ENCODE measurements at regions not wholly inside any gene's neighbourhood (a gene's known extent, or its start where the extent isn't known, plus 50 kb on each side); places are given as distances from the start of the nearest gene placed in this dataset.

DNA sequence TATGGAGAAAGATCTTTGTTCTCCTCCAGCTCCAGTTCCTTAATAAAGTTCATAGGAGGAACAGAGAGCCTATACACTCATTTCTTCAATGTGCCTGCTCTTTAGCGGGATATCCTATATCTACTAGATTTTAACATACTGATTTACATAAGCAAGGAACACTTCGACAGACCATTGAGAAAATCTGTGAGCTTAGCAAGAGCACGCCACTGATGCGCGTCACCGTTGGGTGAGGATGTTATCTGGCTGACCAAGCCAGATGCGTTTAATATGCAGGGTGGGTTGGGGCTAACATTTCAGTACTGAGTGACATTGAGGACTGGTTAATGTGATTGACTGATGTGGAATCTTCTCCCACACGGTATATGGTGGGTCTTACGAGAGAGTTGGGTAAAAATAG lies 233.4 kb downstream of the SOX4 start:
- no peaks in the 10 kb centered on the region for H3K36me3 ChIP-seq (replicated peaks)
- no peaks in the 10 kb centered on the region for H3K27me3 ChIP-seq (replicated peaks)
- no peak overlapping the region for H3K27ac ChIP-seq
- no peak overlapping the region for H3K4me3 ChIP-seq (ENCODE audit: low read depth, low read length)
- TF ChIP-seq, protein P1, sequence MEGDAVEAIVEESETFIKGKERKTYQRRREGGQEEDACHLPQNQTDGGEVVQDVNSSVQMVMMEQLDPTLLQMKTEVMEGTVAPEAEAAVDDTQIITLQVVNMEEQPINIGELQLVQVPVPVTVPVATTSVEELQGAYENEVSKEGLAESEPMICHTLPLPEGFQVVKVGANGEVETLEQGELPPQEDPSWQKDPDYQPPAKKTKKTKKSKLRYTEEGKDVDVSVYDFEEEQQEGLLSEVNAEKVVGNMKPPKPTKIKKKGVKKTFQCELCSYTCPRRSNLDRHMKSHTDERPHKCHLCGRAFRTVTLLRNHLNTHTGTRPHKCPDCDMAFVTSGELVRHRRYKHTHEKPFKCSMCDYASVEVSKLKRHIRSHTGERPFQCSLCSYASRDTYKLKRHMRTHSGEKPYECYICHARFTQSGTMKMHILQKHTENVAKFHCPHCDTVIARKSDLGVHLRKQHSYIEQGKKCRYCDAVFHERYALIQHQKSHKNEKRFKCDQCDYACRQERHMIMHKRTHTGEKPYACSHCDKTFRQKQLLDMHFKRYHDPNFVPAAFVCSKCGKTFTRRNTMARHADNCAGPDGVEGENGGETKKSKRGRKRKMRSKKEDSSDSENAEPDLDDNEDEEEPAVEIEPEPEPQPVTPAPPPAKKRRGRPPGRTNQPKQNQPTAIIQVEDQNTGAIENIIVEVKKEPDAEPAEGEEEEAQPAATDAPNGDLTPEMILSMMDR (IDR thresholded peaks at IDR 0.05; ENCODE audit: low read depth, low read length, missing control alignments): no peak
- DNase-seq: no peak
- in situ Hi-C loops (cut with HindIII; ENCODE audit: low pct_ligation_motif_present, low sequenced_read_pairs): no loop called here

DNA sequence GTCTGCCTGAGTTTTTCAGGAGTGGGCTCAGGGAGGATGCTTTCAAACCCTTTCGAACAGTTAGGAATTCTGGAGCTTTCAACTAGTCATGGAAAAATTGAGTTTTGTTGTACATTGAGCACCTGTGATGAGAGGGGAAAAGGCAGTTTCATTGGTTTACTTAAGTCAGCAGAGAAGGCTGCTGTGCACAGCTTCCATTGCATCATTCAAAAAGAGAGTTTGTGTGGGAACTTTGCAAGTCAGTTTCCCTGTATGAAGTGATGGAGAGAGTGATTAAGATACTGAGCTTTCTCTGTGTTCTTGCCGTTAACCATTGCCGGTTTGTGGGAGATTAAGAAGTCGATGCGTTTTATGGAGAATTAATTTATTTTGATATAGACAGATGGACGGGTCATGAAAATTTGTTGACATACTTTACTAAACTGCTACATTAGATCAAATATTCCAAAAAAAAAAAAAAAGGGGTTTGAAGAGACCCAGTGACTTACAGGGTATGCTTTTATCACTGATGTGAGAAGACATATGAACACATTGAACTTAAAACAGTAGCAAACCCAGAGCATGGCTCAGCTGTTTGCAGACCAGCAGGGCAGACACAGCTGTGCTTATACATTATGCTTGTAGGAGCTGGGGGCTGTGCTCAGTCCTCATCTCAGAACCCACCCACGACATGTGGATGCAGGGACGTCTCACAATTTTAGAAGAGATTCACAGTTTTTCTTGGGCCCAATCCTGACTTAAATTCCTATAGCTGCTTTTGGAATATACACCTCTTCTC lies 234.1 kb downstream of the SOX4 start:
- no peaks in the 10 kb centered on the region for H3K27me3 ChIP-seq (replicated peaks)
- no peak overlapping the region for H3K4me3 ChIP-seq (ENCODE audit: low read depth, low read length)
- DNase-seq: no peak
- TF ChIP-seq, protein P1 (IDR thresholded peaks at IDR 0.05; ENCODE audit: low read depth, low read length, missing control alignments): no peak
- H3K27ac ChIP-seq: no peak overlapping the region
- no peaks in the 10 kb centered on the region for H3K36me3 ChIP-seq (replicated peaks)
- in situ Hi-C loops (cut with HindIII; ENCODE audit: low pct_ligation_motif_present, low sequenced_read_pairs): no loop called here

DNA sequence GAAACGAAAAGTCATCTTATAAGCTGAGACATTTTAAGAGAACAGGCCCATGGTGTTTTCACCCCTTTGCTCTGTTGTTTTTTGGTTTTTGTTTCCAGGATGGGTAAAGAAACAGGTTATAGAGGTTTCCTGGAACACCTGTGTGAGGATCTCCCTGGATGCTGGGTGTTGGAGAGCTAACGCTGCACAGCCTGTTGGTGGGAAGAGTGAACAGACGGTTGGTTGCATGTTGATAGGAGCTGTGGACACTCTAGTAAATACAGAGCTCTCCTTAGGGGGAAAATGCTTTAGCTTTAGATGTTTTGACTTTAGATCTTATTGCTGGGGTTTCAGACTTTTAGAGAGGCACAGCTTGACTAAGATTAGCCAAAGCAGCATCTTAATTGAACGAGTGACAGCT lies 235.2 kb downstream of the SOX4 start:
- in situ Hi-C loops (cut with HindIII; ENCODE audit: low pct_ligation_motif_present, low sequenced_read_pairs): no loop called here
- no peak for DNase-seq
- Histone ChIP-seq H3K27me3 (replicated peaks) (no peaks in the 10 kb centered on the region), H3K36me3 (replicated peaks) (no peaks in the 10 kb centered on the region), H3K4me3 (ENCODE audit: low read depth, low read length) (no peak overlapping the region), H3K27ac (no peak overlapping the region)
- TF ChIP-seq, protein P1 (IDR thresholded peaks at IDR 0.05; ENCODE audit: low read depth, low read length, missing control alignments): no peak

DNA sequence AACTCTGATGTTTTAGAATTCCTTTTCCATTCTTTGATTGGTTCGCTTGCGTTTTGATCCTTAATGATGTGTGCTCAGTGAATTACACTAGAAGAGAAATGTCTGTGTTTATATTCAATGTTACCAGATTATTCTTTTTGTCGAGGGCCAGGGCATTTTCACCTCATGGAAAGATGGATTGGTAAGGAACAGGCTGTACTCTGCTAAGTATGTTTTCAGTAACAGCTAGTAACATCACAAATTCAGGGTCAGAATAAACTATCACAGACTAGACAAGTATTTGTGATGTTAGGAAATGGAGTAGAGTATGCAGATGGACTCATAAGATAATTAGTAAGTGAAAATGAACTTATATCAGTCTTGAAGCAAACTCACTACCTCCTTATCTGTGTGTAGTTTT lies 235.6 kb downstream of the SOX4 start:
- Histone ChIP-seq H3K27ac (no peak overlapping the region), H3K4me3 (ENCODE audit: low read depth, low read length) (no peak overlapping the region), H3K27me3 (replicated peaks) (no peaks in the 10 kb centered on the region), H3K36me3 (replicated peaks) (no peaks in the 10 kb centered on the region)
- DNase-seq: no peak
- in situ Hi-C loops (cut with HindIII; ENCODE audit: low pct_ligation_motif_present, low sequenced_read_pairs): no loop called here
- TF ChIP-seq, protein P1 (IDR thresholded peaks at IDR 0.05; ENCODE audit: low read depth, low read length, missing control alignments): no peak

DNA sequence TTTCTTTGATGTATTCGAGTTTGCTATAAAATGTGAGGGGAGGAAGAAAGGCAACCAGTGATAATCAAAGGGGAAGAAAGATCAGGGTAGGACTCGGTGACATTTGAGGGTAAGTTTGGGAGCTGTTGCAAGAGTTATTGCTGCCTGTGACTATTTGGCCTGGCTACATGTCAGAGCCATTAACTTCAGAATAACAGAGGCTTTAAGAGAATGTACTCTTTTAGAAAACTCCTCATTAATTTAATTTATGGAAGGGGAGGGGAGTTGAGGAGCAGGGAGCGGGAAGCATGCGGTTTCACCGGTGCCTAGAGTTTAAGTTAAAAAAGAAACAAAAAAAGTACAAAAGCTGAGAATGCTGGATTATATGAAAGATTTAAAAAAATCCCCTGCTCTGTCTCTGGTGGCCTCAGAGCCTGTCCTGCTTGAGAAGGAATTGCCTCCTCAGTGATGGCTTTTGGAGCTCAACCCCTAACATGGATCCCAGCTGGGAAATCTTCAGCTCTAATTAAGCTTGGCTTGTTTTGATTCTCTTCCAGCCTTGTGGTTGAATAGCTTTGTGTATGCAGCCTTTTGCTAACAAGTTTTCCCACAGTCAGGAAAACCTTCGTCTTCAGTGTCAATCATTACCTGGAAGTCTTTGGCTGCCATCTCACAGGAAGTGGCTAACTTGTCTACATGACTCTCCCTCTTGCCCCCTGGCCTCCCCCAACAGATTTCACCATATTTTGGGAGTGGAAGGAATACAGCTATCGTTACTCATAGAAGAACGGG lies 238.2 kb downstream of the SOX4 start:
- no peak for DNase-seq
- in situ Hi-C loops (cut with HindIII; ENCODE audit: low pct_ligation_motif_present, low sequenced_read_pairs): no loop called here
- Histone ChIP-seq H3K27me3 (replicated peaks) (no peaks in the 10 kb centered on the region), H3K36me3 (replicated peaks) (no peaks in the 10 kb centered on the region), H3K4me3 (ENCODE audit: low read depth, low read length) (no peak overlapping the region), H3K27ac (no peak overlapping the region)
- TF ChIP-seq, protein P1 (IDR thresholded peaks at IDR 0.05; ENCODE audit: low read depth, low read length, missing control alignments): no peak

Measured in brain microvascular endothelial cell (primary cell).